PC-9 (cell line): ENCODE measurements at regions not wholly inside any gene's neighbourhood (a gene's known extent, or its start where the extent isn't known, plus 50 kb on each side); places are given as distances from the start of the nearest gene placed in this dataset.

ENCODE experiments used
- EZH2 ChIP-seq: fragments of 200-600 bp; sonication (generic); IDR thresholded peaks from 2 replicates; pipeline ENCODE4 v1.8.0; 2017; ENCODE audit warnings: antibody characterized with exemption, low read depth
- TF ChIP-seq, protein P1 (sequence below): fragments of 200-600 bp; sonication (generic); conservative IDR thresholded peaks from 2 replicates; pipeline ENCODE4 v1.6.1; 2017; ENCODE audit warnings: mixed run types, antibody characterized with exemption, mild to moderate bottlenecking, moderate library complexity

DNA sequence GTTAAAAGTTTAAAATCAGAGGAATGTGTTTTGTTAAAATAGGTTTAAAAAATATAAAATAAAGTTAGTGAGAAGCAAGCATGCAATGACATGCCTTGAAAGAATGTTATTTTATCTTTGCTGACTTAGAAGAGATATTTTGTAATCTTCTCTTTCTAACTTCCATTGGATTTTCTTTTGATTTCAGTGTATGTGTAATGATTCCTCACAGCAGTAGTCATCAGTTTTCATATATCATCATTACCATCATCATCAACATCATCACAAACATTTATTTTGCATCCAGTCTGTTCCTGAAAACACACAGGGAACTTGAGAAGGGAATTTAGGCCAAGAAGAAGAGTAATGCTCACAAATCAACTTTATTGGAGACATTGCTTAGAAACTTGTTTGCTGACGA is 699.6 kb downstream of the TAF11L14 start:
- TF ChIP-seq, protein P1, sequence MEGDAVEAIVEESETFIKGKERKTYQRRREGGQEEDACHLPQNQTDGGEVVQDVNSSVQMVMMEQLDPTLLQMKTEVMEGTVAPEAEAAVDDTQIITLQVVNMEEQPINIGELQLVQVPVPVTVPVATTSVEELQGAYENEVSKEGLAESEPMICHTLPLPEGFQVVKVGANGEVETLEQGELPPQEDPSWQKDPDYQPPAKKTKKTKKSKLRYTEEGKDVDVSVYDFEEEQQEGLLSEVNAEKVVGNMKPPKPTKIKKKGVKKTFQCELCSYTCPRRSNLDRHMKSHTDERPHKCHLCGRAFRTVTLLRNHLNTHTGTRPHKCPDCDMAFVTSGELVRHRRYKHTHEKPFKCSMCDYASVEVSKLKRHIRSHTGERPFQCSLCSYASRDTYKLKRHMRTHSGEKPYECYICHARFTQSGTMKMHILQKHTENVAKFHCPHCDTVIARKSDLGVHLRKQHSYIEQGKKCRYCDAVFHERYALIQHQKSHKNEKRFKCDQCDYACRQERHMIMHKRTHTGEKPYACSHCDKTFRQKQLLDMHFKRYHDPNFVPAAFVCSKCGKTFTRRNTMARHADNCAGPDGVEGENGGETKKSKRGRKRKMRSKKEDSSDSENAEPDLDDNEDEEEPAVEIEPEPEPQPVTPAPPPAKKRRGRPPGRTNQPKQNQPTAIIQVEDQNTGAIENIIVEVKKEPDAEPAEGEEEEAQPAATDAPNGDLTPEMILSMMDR, result no peak
- TF ChIP-seq EZH2, result no peak
